ENCODE measurements at regions not wholly inside any gene's neighbourhood (a gene's known extent, or its start where the extent isn't known, plus 50 kb on each side); places are given as distances from the start of the nearest gene placed in this dataset.

- DNase-seq (ENCODE audit: low spot score) (no peak), FAIRE-seq (no peak), ATAC-seq (no peak)
- no peaks in the 10 kb centered on the region for H4K20me1 ChIP-seq (ENCODE audit: insufficient read depth, low read length)
- no peak for TF ChIP-seq GATAD2A (CRISPR knock-in tag; IDR thresholded peaks at IDR 0.05)
- TF ChIP-seq, protein P1, sequence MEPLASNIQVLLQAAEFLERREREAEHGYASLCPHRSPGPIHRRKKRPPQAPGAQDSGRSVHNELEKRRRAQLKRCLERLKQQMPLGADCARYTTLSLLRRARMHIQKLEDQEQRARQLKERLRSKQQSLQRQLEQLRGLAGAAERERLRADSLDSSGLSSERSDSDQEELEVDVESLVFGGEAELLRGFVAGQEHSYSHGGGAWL (CRISPR knock-in tag; IDR thresholded peaks at IDR 0.05), result no peak
- no peak for TF ChIP-seq NAIF1 (CRISPR knock-in tag; IDR thresholded peaks at IDR 0.05; ENCODE audit: borderline replicate concordance)
- TF ChIP-seq IRF2 (CRISPR knock-in tag; IDR thresholded peaks at IDR 0.05), result no peak
- no peak for TF ChIP-seq REPIN1 (CRISPR knock-in tag; IDR thresholded peaks at IDR 0.05; ENCODE audit: borderline replicate concordance, low read depth)
- TF ChIP-seq ZFP41 (CRISPR knock-in tag; IDR thresholded peaks at IDR 0.05; ENCODE audit: borderline replicate concordance), result no peak
- intact Hi-C loops (cut with micrococcal nuclease; ENCODE audit: unreplicated experiment) (no loop called here), in situ Hi-C loops (cut with HindIII; ENCODE audit: extremely low pct_ligation_motif_present, low pct_unique_long_range_greater_than_20kb) (no loop called here)
- no peak overlapping the region for H2AFZ ChIP-seq (ENCODE audit: low read length)
- H3K4me2 ChIP-seq (ENCODE audit: low read depth, low read length), result no peak overlapping the region
- H3K4me1 ChIP-seq (ENCODE audit: insufficient read depth, low read length), result no peaks in the 10 kb centered on the region
- WGBS (ENCODE audit: low lambda C conversion rate), result 2% methylated on average over 1 of the region's 1 CpG
- H3K27ac ChIP-seq (ENCODE audit: extremely low read length, insufficient read depth, low read length), result no peak overlapping the region
- H3K27me3 ChIP-seq (ENCODE audit: control insufficient read depth in 1 of 2, insufficient read depth in 2 of 2, low read length in 2 of 2), result no peaks in the 10 kb centered on the region
- H3K9ac ChIP-seq (ENCODE audit: insufficient read depth, low read depth, low read length), result no peak overlapping the region
- CTCF ChIA-PET (ENCODE audit: low intra/inter-chr PET ratio, low total read pairs), result no interaction called here
- peaks cover 34% of the 10 kb centered on the region; the same call in 1 of the 2 replicates for H3K9me3 ChIP-seq (ENCODE audit: low read length)
- POLR2A ChIA-PET, result no interaction called here
- H3K4me3 ChIP-seq (replicated peaks in 1 of 3; ENCODE audit: insufficient read depth in 1 of 3, low read depth in 2 of 3, low read length in 3 of 3), result no peak overlapping the region
- H3K36me3 ChIP-seq (replicated peaks in 1 of 2; ENCODE audit: control insufficient read depth in 1 of 2, insufficient read depth in 2 of 2, low read length in 2 of 2), result no peaks in the 10 kb centered on the region
- H3K79me2 ChIP-seq (ENCODE audit: insufficient read depth, low read length), result no peaks in the 10 kb centered on the region
- BruUV-seq (replicated peaks), result no TSS peak
Observed at GRCh38 chr1:81380436-81380835, 420.3 kb upstream of the ADGRL2 start.

- Histone ChIP-seq H3K9ac (ENCODE audit: insufficient read depth, low read depth, low read length) (no peak overlapping the region), H3K27me3 (ENCODE audit: control insufficient read depth in 1 of 2, insufficient read depth in 2 of 2, low read length in 2 of 2) (no peaks in the 10 kb centered on the region), H3K79me2 (ENCODE audit: insufficient read depth, low read length) (no peaks in the 10 kb centered on the region), H3K4me2 (ENCODE audit: low read depth, low read length) (no peak overlapping the region), H3K27ac (ENCODE audit: extremely low read length, insufficient read depth, low read length) (no peak overlapping the region), H2AFZ (ENCODE audit: low read length) (no peak overlapping the region), H3K36me3 (replicated peaks in 1 of 2; ENCODE audit: control insufficient read depth in 1 of 2, insufficient read depth in 2 of 2, low read length in 2 of 2) (no peaks in the 10 kb centered on the region), H3K9me3 (ENCODE audit: low read length) (peaks cover 34% of the 10 kb centered on the region; the same call in 1 of the 2 replicates), H4K20me1 (ENCODE audit: insufficient read depth, low read length) (no peaks in the 10 kb centered on the region), H3K4me3 (replicated peaks in 1 of 3; ENCODE audit: insufficient read depth in 1 of 3, low read depth in 2 of 3, low read length in 3 of 3) (no peak overlapping the region), H3K4me1 (ENCODE audit: insufficient read depth, low read length) (no peaks in the 10 kb centered on the region)
- no TSS peak for BruUV-seq (replicated peaks)
- FAIRE-seq, result no peak
- TF ChIP-seq ZNF547 (CRISPR knock-in tag; IDR thresholded peaks at IDR 0.05), result no peak
- no peak for ATAC-seq
- ChIA-PET POLR2A (no interaction called here), CTCF (ENCODE audit: low intra/inter-chr PET ratio, low total read pairs) (no interaction called here)
- in situ Hi-C loops (cut with HindIII; ENCODE audit: extremely low pct_ligation_motif_present, low pct_unique_long_range_greater_than_20kb) (no loop called here), intact Hi-C loops (cut with micrococcal nuclease; ENCODE audit: unreplicated experiment) (no loop called here)
- WGBS (ENCODE audit: low lambda C conversion rate), result 16% methylated on average over 7 of the region's 8 CpGs
- no peak for DNase-seq (ENCODE audit: low spot score)
Observed at GRCh38 chr1:81379430-81379829, 421.3 kb upstream of the ADGRL2 start.

All from HepG2 (cell line).